Nephron progenitor cell (in vitro differentiated cells): ENCODE measurements at regions not wholly inside any gene's neighbourhood (a gene's known extent, or its start where the extent isn't known, plus 50 kb on each side); places are given as distances from the start of the nearest gene placed in this dataset.

Experiments used
- DNase-seq: peaks from one replicate; pipeline ENCODE4 v3.0.0; 2021
- H3K27ac Mint-ChIP-seq: 2 replicates; pipeline ENCODE4 v1.8.0; 2021; ENCODE audit warnings: mild to moderate bottlenecking, moderate library complexity, mixed read lengths
- H3K27me3 Mint-ChIP-seq: 2 replicates; pipeline ENCODE4 v1.8.0; 2021; ENCODE audit warnings: mild to moderate bottlenecking, low read depth, mixed read lengths; ENCODE audit not compliant: poor library complexity
- H3K36me3 Mint-ChIP-seq: 2 replicates; pipeline ENCODE4 v1.8.0; 2021; ENCODE audit warnings: low read depth, mixed read lengths
- H3K4me1 Mint-ChIP-seq: 2 replicates; pipeline ENCODE4 v1.8.0; 2021; ENCODE audit warnings: mixed read lengths
- H3K4me3 Mint-ChIP-seq: 2 replicates; pipeline ENCODE4 v1.8.0; 2021; ENCODE audit warnings: mild to moderate bottlenecking, moderate library complexity, mixed read lengths
- H3K9me3 Mint-ChIP-seq: 2 replicates; pipeline ENCODE4 v1.8.0; 2021; ENCODE audit warnings: mild to moderate bottlenecking, moderate library complexity, mixed read lengths
- CTCF ChIP-seq: fragments of 200-600 bp; sonication (generic); IDR thresholded peaks from 2 replicates; pipeline ENCODE4 v1.5.0; 2021; ENCODE audit warnings: antibody characterized with exemption

- Mint-ChIP-seq H3K9me3 (no peaks in the 10 kb centered on the region), H3K27ac (no peak overlapping the region), H3K27me3 (peaks cover 6% of the 10 kb centered on the region), H3K4me3 (no peak overlapping the region), H3K4me1 (peaks cover 11% of the 10 kb centered on the region), H3K36me3 (peaks cover 5% of the 10 kb centered on the region)
- no peak for DNase-seq
- no peak for TF ChIP-seq CTCF
Observed at GRCh38 chr3:63056932-63057331, 181.7 kb upstream of the CADPS start.

GRCh38 chr3:63060412-63060811 lies 185.2 kb upstream of the CADPS start:
- TF ChIP-seq CTCF = no peak
- H3K4me1 Mint-ChIP-seq = no peaks in the 10 kb centered on the region
- no peaks in the 10 kb centered on the region for H3K9me3 Mint-ChIP-seq
- no peak overlapping the region for H3K27ac Mint-ChIP-seq
- no peak overlapping the region for H3K4me3 Mint-ChIP-seq
- H3K36me3 Mint-ChIP-seq = no peaks in the 10 kb centered on the region
- H3K27me3 Mint-ChIP-seq = peaks cover 10% of the 10 kb centered on the region
- no peak for DNase-seq

GRCh38 chr3:63061449-63061848 lies 186.2 kb upstream of the CADPS start:
- H3K9me3 Mint-ChIP-seq = no peaks in the 10 kb centered on the region
- no peak for DNase-seq
- no peak for TF ChIP-seq CTCF
- no peak overlapping the region for H3K27ac Mint-ChIP-seq
- no peak overlapping the region for H3K4me3 Mint-ChIP-seq
- H3K36me3 Mint-ChIP-seq = no peaks in the 10 kb centered on the region
- no peaks in the 10 kb centered on the region for H3K4me1 Mint-ChIP-seq
- peaks cover 10% of the 10 kb centered on the region for H3K27me3 Mint-ChIP-seq

- no peak overlapping the region for H3K4me3 Mint-ChIP-seq
- no peak overlapping the region for H3K27ac Mint-ChIP-seq
- H3K36me3 Mint-ChIP-seq = no peaks in the 10 kb centered on the region
- no peak for DNase-seq
- no peak for TF ChIP-seq CTCF
- peaks cover 8% of the 10 kb centered on the region for H3K27me3 Mint-ChIP-seq
- H3K4me1 Mint-ChIP-seq = no peaks in the 10 kb centered on the region
- no peaks in the 10 kb centered on the region for H3K9me3 Mint-ChIP-seq
Observed at GRCh38 chr3:63064209-63064755, 189.1 kb upstream of the CADPS start.

- Mint-ChIP-seq H3K4me1 (no peaks in the 10 kb centered on the region), H3K9me3 (no peaks in the 10 kb centered on the region), H3K27ac (no peak overlapping the region), H3K27me3 (no peaks in the 10 kb centered on the region), H3K36me3 (no peaks in the 10 kb centered on the region), H3K4me3 (no peak overlapping the region)
- no peak for TF ChIP-seq CTCF
- DNase-seq = peak; percentile 69
Observed at GRCh38 chr3:63067999-63068645, 192.9 kb upstream of the CADPS start.
